GM19463 (cell line): ENCODE measurements at regions not wholly inside any gene's neighbourhood (a gene's known extent, or its start where the extent isn't known, plus 50 kb on each side); places are given as distances from the start of the nearest gene placed in this dataset.

Experiments used
- ATAC-seq: cut with Tn5 transposase; IDR thresholded peaks from one replicate; pipeline ENCODE4 v1.9.1; 2021; ENCODE audit warnings: mild to moderate bottlenecking, moderate library complexity; ENCODE audit not compliant: unreplicated experiment

DNA sequence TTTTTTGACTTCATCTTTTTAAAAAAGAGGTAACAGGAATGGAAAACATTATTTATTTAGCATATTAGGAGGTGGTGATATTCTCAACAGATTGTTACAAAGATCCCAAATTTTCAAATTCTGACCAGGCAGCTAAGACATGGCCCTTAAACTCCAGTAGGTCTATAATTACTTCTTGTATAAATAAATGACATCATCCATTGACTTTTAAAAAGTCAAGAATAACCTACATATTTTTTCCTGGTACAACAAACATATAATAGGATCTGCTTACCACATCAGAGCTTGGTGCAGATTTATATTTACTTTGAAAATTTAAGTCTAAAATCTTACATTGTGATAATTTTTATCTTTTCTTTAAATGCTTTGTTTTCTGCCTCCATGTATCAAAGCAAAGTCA, 92.2 kb upstream of the TRPM3 start:
- ATAC-seq, result no peak

DNA sequence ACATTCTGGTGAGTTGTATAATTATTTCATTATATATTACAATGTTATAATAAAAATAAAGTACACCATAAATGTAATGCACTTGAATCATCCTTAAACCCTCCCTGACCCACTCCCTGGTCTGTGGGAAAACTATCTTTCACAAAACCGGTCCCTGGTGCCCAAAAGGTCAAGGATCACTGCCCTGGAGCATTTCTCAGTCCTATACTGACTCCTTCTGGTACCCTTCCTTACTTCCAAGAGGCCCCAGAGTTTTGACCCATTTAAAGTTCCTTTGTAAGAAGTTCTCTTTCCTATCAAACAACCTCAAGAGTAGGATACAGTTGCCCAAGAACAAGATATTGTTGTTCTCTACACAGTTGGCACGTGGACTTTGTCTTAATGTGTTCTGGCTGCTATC, 88.9 kb upstream of the TRPM3 start:
- no peak for ATAC-seq

DNA sequence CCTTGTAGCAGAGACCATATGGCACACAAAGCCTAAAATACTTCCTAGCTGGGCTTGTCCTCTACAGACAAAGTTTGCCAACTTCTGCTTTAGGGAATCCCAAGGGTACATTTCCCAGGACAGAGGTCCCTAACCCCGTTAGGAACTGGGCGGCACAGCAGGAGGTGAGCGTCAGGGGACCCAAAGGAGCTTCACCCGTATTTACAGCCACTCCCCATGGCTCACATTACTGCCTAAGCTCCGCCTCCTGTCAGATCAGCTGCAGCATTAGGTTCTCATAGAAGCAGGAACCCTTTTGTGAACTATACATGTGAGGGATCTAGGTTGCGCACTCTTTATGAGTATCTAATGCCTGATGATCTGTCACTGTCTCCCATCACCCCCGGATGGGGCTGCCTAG, 88.5 kb upstream of the TRPM3 start:
- no peak for ATAC-seq

DNA sequence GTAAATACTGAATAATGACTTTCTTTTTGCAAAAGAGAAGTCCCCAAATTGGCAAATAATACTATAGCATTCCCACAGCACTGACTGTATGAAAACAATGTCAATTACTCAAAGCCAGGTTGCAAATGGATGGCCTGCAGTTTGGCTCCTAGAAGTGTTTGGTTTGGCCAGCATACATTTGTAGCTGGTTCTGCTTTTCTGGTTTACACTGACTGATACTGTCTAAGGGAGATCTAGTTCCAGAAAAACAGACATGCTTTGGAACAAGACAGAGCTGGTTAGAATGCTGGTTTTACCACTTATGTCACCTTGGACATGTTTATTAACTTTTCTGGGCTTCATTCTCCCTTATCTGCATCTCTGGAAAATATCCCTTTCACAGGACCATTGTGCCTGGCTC, 81.5 kb upstream of the TRPM3 start:
- no peak for ATAC-seq

DNA sequence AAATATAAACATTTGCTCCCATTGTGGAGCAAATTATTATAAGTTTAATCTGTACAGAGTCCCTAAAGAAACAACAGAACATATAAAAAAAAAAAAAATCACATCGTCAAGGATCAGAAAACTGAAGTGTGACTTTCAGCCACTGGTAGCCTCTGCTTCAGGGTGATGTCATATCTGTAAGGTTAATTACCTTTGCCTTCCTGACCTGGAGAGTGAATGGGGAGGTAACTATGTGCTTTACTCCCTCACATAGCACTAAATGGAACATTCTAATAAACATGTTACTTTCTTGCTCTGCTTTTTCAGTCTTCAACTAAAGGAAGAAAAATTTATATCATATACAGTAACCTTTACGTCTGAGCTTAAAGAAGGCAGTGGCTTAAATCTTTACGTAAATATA, 70.3 kb upstream of the TRPM3 start:
- ATAC-seq, result no peak

DNA sequence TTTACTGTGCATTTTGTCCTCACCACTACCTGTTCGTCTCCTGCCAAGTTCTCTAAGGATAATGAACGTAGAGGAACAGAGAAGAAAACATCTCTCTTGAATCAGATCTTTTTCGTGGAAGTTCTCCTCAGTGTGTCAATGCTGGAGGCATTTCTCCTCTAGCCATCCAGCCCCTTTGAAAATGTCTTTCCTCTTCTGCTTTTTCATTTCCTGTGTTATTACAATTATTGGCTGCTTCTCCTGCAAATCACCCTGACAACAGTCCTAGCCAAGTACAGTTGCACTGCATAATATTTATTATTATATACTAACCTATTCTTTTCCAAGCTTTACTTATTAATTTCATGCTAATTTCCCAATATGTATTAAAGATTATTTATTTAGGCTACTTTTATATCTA, 61.8 kb upstream of the TRPM3 start:
- ATAC-seq, result no peak

DNA sequence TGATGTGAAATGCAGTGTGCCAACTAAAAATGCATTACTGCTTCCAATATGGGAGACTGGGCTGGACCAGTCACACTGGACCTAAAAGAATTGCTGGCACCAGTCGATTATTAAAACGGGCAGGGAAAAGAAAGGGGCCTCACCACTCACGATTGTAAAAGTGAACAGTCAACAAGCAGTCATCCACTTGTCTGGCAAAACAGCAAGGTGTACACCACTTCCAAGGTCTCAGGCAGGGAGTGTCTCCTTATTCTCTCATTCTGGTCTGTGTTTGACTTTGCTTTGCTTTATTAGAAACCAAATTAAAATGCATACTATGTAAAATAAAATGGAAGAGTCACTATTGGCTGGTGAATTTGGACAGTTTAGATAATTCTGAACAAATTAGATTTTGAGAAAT, 57.8 kb upstream of the TRPM3 start:
- ATAC-seq, result no peak

DNA sequence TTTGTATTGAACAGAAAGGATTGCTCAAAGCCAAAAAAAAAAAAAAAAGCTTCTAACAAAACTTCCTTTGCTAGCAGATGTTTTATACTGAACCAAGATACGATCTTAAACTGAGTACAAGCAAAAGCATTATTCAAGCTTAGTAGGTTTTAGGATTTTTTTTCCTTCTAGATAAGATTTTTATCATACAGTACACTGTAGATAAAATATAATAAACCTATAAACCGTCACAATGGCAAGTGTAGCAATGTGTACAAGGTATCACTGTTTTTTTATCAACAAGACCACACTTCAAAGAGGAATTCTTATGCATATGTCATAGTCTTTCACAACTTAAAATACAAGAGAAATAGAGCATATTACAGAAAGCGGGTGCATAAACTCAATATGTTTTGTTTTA, 56.5 kb upstream of the TRPM3 start:
- ATAC-seq, result no peak

DNA sequence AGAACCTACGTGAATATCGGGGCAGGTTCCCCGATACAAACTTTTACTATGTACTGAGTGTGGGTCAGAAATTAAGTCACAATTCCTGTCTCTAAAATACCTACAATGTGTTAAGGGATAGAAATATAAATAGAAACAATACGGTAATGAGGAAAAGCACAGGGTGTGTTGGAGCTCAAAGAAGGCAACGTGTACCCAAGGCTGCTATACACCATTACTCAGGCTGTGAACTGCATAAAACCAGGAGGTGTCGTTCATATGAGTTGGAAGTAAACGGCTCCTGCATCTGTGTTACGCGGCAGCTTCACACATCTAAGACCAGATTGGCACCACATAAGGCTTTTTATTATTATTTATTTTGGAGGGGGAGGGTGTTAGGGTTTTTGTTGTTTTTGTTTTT, 50.1 kb upstream of the TRPM3 start:
- ATAC-seq, result no peak
